ENCODE measurements at regions not wholly inside any gene's neighbourhood (a gene's known extent, or its start where the extent isn't known, plus 50 kb on each side); places are given as distances from the start of the nearest gene placed in this dataset.

GRCh38 chr9:73745598-73745997 is 593.9 kb downstream of the ANXA1 start:
- Histone ChIP-seq H3K27me3 (ENCODE audit: control insufficient read depth in 2 of 2, insufficient read depth in 2 of 2, low read length in 2 of 2) (no peaks in the 10 kb centered on the region), H3K4me3 (replicated peaks in 1 of 3; ENCODE audit: insufficient read depth in 1 of 3, low read depth in 1 of 3, low read length in 3 of 3) (no peak overlapping the region), H3K9ac (replicated peaks; ENCODE audit: extremely low read depth, insufficient read depth, low read length) (no peak overlapping the region), H3K27ac (ENCODE audit: insufficient read depth, low read depth, low read length) (no peak overlapping the region), H3K79me2 (ENCODE audit: control insufficient read depth, insufficient read depth, low read length) (no peaks in the 10 kb centered on the region), H3K36me3 (ENCODE audit: control insufficient read depth in 2 of 2, extremely low read depth in 1 of 2, insufficient read depth in 2 of 2, low read length in 2 of 2) (no peaks in the 10 kb centered on the region), H2AFZ (ENCODE audit: low read depth, low read length) (no peak overlapping the region), H4K20me1 (replicated peaks; ENCODE audit: control insufficient read depth, extremely low read depth, insufficient read depth, low read length) (no peaks in the 10 kb centered on the region), H3K9me3 (replicated peaks; ENCODE audit: control insufficient read depth, insufficient read depth, low read length) (no peaks in the 10 kb centered on the region), H3K4me1 (ENCODE audit: control insufficient read depth, extremely low read depth, insufficient read depth, low read length) (no peaks in the 10 kb centered on the region), H3K9me1 (replicated peaks; ENCODE audit: control insufficient read depth, extremely low read depth, insufficient read depth, low read length) (no peaks in the 10 kb centered on the region), H3K4me2 (ENCODE audit: insufficient read depth, low read length) (no peak overlapping the region)
- no TSS peak for BruUV-seq (replicated peaks)
- ChIA-PET POLR2A (no interaction called here), CTCF (no interaction called here)
- TF ChIP-seq MYC (IDR thresholded peaks at IDR 0.05; ENCODE audit: low read depth, low read length): no peak
- TF ChIP-seq JUN (IDR thresholded peaks at IDR 0.05; ENCODE audit: borderline replicate concordance, insufficient read depth, insufficient read length, low read depth): no peak
- no peak for TF ChIP-seq CTCF (IDR thresholded peaks at IDR 0.05; ENCODE audit: extremely low read depth in 1 of 2, insufficient read depth in 1 of 2, low read depth in 1 of 2, low read length in 2 of 2)
- TF ChIP-seq GATA2 (IDR thresholded peaks at IDR 0.05; ENCODE audit: insufficient read depth, insufficient read length, low read depth, low read length): no peak
- no peak for TF ChIP-seq FOS (IDR thresholded peaks at IDR 0.05; ENCODE audit: borderline replicate concordance, insufficient read depth, low read length)
- DNase-seq (ENCODE audit: low read depth, low spot score) (no peak), FAIRE-seq (no peak)
- intact Hi-C loops (cut with micrococcal nuclease): no loop called here
- dilution Hi-C loops (cut with MboI; ENCODE audit: extremely low pct_ligation_motif_present, low sequenced_read_pairs): no loop called here

- Histone ChIP-seq H3K27me3 (ENCODE audit: control insufficient read depth in 2 of 2, insufficient read depth in 2 of 2, low read length in 2 of 2) (no peaks in the 10 kb centered on the region), H3K9me3 (replicated peaks; ENCODE audit: control insufficient read depth, insufficient read depth, low read length) (peaks cover 6% of the 10 kb centered on the region), H4K20me1 (replicated peaks; ENCODE audit: control insufficient read depth, extremely low read depth, insufficient read depth, low read length) (no peaks in the 10 kb centered on the region), H3K36me3 (ENCODE audit: control insufficient read depth in 2 of 2, extremely low read depth in 1 of 2, insufficient read depth in 2 of 2, low read length in 2 of 2) (no peaks in the 10 kb centered on the region), H3K79me2 (ENCODE audit: control insufficient read depth, insufficient read depth, low read length) (no peaks in the 10 kb centered on the region), H3K9me1 (replicated peaks; ENCODE audit: control insufficient read depth, extremely low read depth, insufficient read depth, low read length) (no peaks in the 10 kb centered on the region), H2AFZ (ENCODE audit: low read depth, low read length) (no peak overlapping the region), H3K9ac (replicated peaks; ENCODE audit: extremely low read depth, insufficient read depth, low read length) (no peak overlapping the region), H3K4me3 (replicated peaks in 1 of 3; ENCODE audit: insufficient read depth in 1 of 3, low read depth in 1 of 3, low read length in 3 of 3) (no peak overlapping the region), H3K4me2 (ENCODE audit: insufficient read depth, low read length) (no peak overlapping the region), H3K27ac (ENCODE audit: insufficient read depth, low read depth, low read length) (no peak overlapping the region), H3K4me1 (ENCODE audit: control insufficient read depth, extremely low read depth, insufficient read depth, low read length) (no peaks in the 10 kb centered on the region)
- intact Hi-C loops (cut with micrococcal nuclease): no loop called here
- FAIRE-seq (no peak), DNase-seq (ENCODE audit: low read depth, low spot score) (no peak)
- ChIA-PET POLR2A (no interaction called here), CTCF (no interaction called here)
- dilution Hi-C loops (cut with MboI; ENCODE audit: extremely low pct_ligation_motif_present, low sequenced_read_pairs): no loop called here
- no peak for TF ChIP-seq POLR2AphosphoS5 (IDR thresholded peaks at IDR 0.05; ENCODE audit: insufficient read depth, low read depth, low read length)
- no peak for TF ChIP-seq CTCF (IDR thresholded peaks at IDR 0.05; ENCODE audit: extremely low read depth in 1 of 2, insufficient read depth in 1 of 2, low read depth in 1 of 2, low read length in 2 of 2)
- no peak for TF ChIP-seq MAX (IDR thresholded peaks at IDR 0.05; ENCODE audit: insufficient read depth, insufficient read length)
- TF ChIP-seq JUN (IDR thresholded peaks at IDR 0.05; ENCODE audit: borderline replicate concordance, insufficient read depth, insufficient read length, low read depth): no peak
- no peak for TF ChIP-seq EZH2 (IDR thresholded peaks at IDR 0.05; ENCODE audit: borderline replicate concordance, low read depth, low read length, severe bottlenecking)
- TF ChIP-seq MYC (IDR thresholded peaks at IDR 0.05; ENCODE audit: low read depth, low read length): no peak
- TF ChIP-seq GATA2 (IDR thresholded peaks at IDR 0.05; ENCODE audit: insufficient read depth, insufficient read length, low read depth, low read length): no peak
- TF ChIP-seq FOS (IDR thresholded peaks at IDR 0.05; ENCODE audit: borderline replicate concordance, insufficient read depth, low read length): no peak
- TF ChIP-seq POLR2A (IDR thresholded peaks at IDR 0.05; ENCODE audit: low read depth, low read length): no peak
- no TSS peak for BruUV-seq (replicated peaks)
Observed at GRCh38 chr9:73753171-73753570, 601.5 kb downstream of the ANXA1 start.

All from endothelial cell of umbilical vein (primary cell).